Loucy (cell line): ENCODE measurements at regions not wholly inside any gene's neighbourhood (a gene's known extent, or its start where the extent isn't known, plus 50 kb on each side); places are given as distances from the start of the nearest gene placed in this dataset.

Source experiments
- CTCF ChIP-seq: fragments of 200-600 bp; sonication (generic); conservative IDR thresholded peaks from 2 replicates; pipeline ENCODE4 v1.5.1; 2014; ENCODE audit warnings: mild to moderate bottlenecking, antibody characterized with exemption, low read length
- EZH2phosphoT487 ChIP-seq: fragments of 200-600 bp; IDR thresholded peaks from 2 replicates; pipeline ENCODE4 v1.6.1; 2018; ENCODE audit warnings: antibody characterized with exemption, mild to moderate bottlenecking, moderate library complexity, borderline replicate concordance

- TF ChIP-seq CTCF (no peak), EZH2phosphoT487 (no peak)
Measured at GRCh38 chr3:163717377-163717776, 1360.9 kb downstream of the SI start.
